ENCODE measurements at regions not wholly inside any gene's neighbourhood (a gene's known extent, or its start where the extent isn't known, plus 50 kb on each side); places are given as distances from the start of the nearest gene placed in this dataset.

GRCh38 chr4:45539142-45539814 is 584.6 kb downstream of the GABRG1 start:
- Histone ChIP-seq H3K27me3 (ENCODE audit: control insufficient read depth in 2 of 2, insufficient read depth in 2 of 2, low read length in 2 of 2) (no peaks in the 10 kb centered on the region), H3K27ac (ENCODE audit: low read depth in 2 of 2, low read length in 2 of 2) (no peak overlapping the region)

DNA sequence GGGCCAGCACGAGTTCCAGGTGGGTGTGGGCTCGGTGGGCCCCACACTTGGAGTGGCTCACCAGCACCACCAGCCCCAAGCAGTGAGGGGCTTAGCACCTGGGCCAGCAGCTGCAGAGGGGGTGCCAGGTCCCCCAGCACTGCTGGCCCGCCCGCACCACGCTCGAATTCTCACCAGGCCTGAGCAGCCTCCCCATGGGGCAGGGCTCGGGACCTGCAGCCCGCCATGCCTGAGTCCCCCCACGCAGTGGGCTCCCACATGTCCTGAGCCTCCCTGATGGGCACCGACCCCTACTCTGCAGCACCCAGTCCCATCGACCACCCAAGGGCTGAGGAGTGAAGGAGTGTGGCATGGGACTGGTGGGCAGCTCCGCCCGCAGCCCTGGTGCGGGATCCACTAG is 593.4 kb downstream of the GABRG1 start:
- Histone ChIP-seq H3K4me3 (ENCODE audit: low read length in 2 of 2) (no peak overlapping the region), H3K9ac (ENCODE audit: low read depth in 1 of 2, low read length in 2 of 2) (no peak overlapping the region), H3K27ac (ENCODE audit: low read depth in 2 of 2, low read length in 2 of 2) (no peak overlapping the region), H3K27me3 (ENCODE audit: control insufficient read depth in 2 of 2, insufficient read depth in 2 of 2, low read length in 2 of 2) (no peaks in the 10 kb centered on the region), H3K9me3 (ENCODE audit: control insufficient read depth in 2 of 2, low read length in 2 of 2) (no peaks in the 10 kb centered on the region), H3K4me1 (ENCODE audit: control insufficient read depth in 2 of 2, insufficient read depth in 2 of 2, low read length in 2 of 2) (no peaks in the 10 kb centered on the region), H3K36me3 (ENCODE audit: control insufficient read depth in 2 of 2, insufficient read depth in 2 of 2, low read length in 2 of 2) (no peaks in the 10 kb centered on the region)

More at GRCh38 chr4:45539142-45539814, 584.6 kb downstream of the GABRG1 start:
- Histone ChIP-seq H3K4me1 (ENCODE audit: control insufficient read depth in 2 of 2, insufficient read depth in 2 of 2, low read length in 2 of 2) (no peaks in the 10 kb centered on the region), H3K36me3 (ENCODE audit: control insufficient read depth in 2 of 2, insufficient read depth in 2 of 2, low read length in 2 of 2) (no peaks in the 10 kb centered on the region), H3K4me3 (ENCODE audit: low read length in 2 of 2) (no peak overlapping the region), H3K9me3 (ENCODE audit: control insufficient read depth in 2 of 2, low read length in 2 of 2) (no peaks in the 10 kb centered on the region), H3K9ac (ENCODE audit: low read depth in 1 of 2, low read length in 2 of 2) (no peak overlapping the region)

- no peaks in the 10 kb centered on the region for H3K9me3 ChIP-seq (ENCODE audit: control insufficient read depth in 2 of 2, low read length in 2 of 2)
- no peak overlapping the region for H3K9ac ChIP-seq (ENCODE audit: low read depth in 1 of 2, low read length in 2 of 2)
- H3K27me3 ChIP-seq (ENCODE audit: control insufficient read depth in 2 of 2, insufficient read depth in 2 of 2, low read length in 2 of 2) = no peaks in the 10 kb centered on the region
- H3K4me3 ChIP-seq (ENCODE audit: low read length in 2 of 2) = no peak overlapping the region
- no peak overlapping the region for H3K27ac ChIP-seq (ENCODE audit: low read depth in 2 of 2, low read length in 2 of 2)
- no peaks in the 10 kb centered on the region for H3K36me3 ChIP-seq (ENCODE audit: control insufficient read depth in 2 of 2, insufficient read depth in 2 of 2, low read length in 2 of 2)
- H3K4me1 ChIP-seq (ENCODE audit: control insufficient read depth in 2 of 2, insufficient read depth in 2 of 2, low read length in 2 of 2) = no peaks in the 10 kb centered on the region
These were observed 596.7 kb downstream of the GABRG1 start for GRCh38 chr4:45527160-45527559.

DNA sequence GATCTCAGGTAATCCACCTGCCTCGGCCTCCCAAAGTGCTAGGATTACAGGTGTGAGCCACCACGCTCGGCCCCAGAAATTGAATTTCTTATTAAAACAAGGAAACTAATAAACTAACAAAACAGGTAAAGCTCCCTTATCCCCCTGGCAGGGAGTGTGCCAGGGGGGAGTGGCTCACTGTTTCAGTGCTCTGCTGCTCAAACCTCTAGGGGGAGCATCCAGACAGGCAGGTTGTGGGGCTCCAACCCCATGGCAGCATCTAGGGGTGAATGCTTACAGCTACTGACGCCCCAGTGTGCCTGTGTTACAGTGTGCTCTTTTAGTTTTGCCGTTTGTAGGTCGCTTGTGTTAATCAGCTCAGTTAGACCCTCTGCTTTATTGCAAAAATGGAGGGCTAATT is 605.0 kb downstream of the GABRG1 start:
- Histone ChIP-seq H3K27ac (ENCODE audit: low read depth in 2 of 2, low read length in 2 of 2) (no peak overlapping the region), H3K27me3 (ENCODE audit: control insufficient read depth in 2 of 2, insufficient read depth in 2 of 2, low read length in 2 of 2) (no peaks in the 10 kb centered on the region), H3K9ac (ENCODE audit: low read depth in 1 of 2, low read length in 2 of 2) (no peak overlapping the region), H3K4me1 (ENCODE audit: control insufficient read depth in 2 of 2, insufficient read depth in 2 of 2, low read length in 2 of 2) (no peaks in the 10 kb centered on the region), H3K36me3 (ENCODE audit: control insufficient read depth in 2 of 2, insufficient read depth in 2 of 2, low read length in 2 of 2) (no peaks in the 10 kb centered on the region), H3K9me3 (ENCODE audit: control insufficient read depth in 2 of 2, low read length in 2 of 2) (no peaks in the 10 kb centered on the region), H3K4me3 (ENCODE audit: low read length in 2 of 2) (no peak overlapping the region)

DNA sequence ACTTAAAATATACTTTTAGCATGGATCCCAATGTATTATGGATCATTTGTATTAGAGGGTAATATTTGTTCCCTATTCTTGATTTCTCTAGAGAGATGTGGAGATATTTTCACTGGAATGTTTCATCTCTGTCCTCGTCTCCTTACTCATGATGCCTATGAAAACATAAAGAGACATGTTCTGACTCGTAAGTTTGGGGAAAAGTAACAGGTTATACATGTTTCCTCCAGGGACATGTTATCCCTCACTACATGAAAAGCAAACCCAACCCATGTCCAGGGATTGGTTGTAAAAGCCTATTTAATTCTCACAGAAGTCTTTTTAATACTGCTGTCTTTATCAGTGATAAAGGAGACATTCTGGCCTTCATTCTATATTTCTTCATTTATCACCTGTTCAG is 621.4 kb downstream of the GABRG1 start:
- Histone ChIP-seq H3K9me3 (ENCODE audit: control insufficient read depth in 2 of 2, low read length in 2 of 2) (no peaks in the 10 kb centered on the region), H3K36me3 (ENCODE audit: control insufficient read depth in 2 of 2, insufficient read depth in 2 of 2, low read length in 2 of 2) (no peaks in the 10 kb centered on the region), H3K4me3 (ENCODE audit: low read length in 2 of 2) (no peak overlapping the region), H3K27ac (ENCODE audit: low read depth in 2 of 2, low read length in 2 of 2) (no peak overlapping the region), H3K4me1 (ENCODE audit: control insufficient read depth in 2 of 2, insufficient read depth in 2 of 2, low read length in 2 of 2) (no peaks in the 10 kb centered on the region), H3K9ac (ENCODE audit: low read depth in 1 of 2, low read length in 2 of 2) (no peak overlapping the region), H3K27me3 (ENCODE audit: control insufficient read depth in 2 of 2, insufficient read depth in 2 of 2, low read length in 2 of 2) (no peaks in the 10 kb centered on the region)

GRCh38 chr4:45484740-45485139 is 639.1 kb downstream of the GABRG1 start:
- H3K27ac ChIP-seq (ENCODE audit: low read depth in 2 of 2, low read length in 2 of 2) = no peak overlapping the region
- no peaks in the 10 kb centered on the region for H3K9me3 ChIP-seq (ENCODE audit: control insufficient read depth in 2 of 2, low read length in 2 of 2)
- H3K36me3 ChIP-seq (ENCODE audit: control insufficient read depth in 2 of 2, insufficient read depth in 2 of 2, low read length in 2 of 2) = no peaks in the 10 kb centered on the region
- H3K4me1 ChIP-seq (ENCODE audit: control insufficient read depth in 2 of 2, insufficient read depth in 2 of 2, low read length in 2 of 2) = no peaks in the 10 kb centered on the region
- no peaks in the 10 kb centered on the region for H3K27me3 ChIP-seq (ENCODE audit: control insufficient read depth in 2 of 2, insufficient read depth in 2 of 2, low read length in 2 of 2)
- no peak overlapping the region for H3K9ac ChIP-seq (ENCODE audit: low read depth in 1 of 2, low read length in 2 of 2)
- H3K4me3 ChIP-seq (ENCODE audit: low read length in 2 of 2) = no peak overlapping the region

DNA sequence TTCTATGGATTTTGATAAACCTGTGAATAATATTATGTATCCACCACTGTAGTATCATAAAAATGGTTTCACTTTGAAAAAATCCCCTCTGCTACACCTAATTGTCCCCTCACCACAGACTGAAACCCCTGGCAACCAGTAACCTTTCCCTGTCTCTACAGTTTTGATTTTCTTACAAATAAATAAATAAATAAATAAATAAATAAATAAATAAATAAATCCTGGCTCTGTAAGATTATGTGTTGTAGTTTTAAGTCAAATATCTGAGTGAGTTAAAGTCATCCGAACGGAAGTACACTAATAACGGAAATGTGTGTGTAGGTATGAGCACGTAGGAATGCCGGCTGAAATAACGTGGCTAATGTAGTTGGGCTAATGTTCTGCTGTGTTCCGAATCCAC is 641.5 kb downstream of the GABRG1 start:
- Histone ChIP-seq H3K27ac (ENCODE audit: low read depth in 2 of 2, low read length in 2 of 2) (no peak overlapping the region), H3K4me1 (ENCODE audit: control insufficient read depth in 2 of 2, insufficient read depth in 2 of 2, low read length in 2 of 2) (no peaks in the 10 kb centered on the region), H3K9ac (ENCODE audit: low read depth in 1 of 2, low read length in 2 of 2) (no peak overlapping the region), H3K27me3 (ENCODE audit: control insufficient read depth in 2 of 2, insufficient read depth in 2 of 2, low read length in 2 of 2) (no peaks in the 10 kb centered on the region), H3K4me3 (ENCODE audit: low read length in 2 of 2) (no peak overlapping the region), H3K36me3 (ENCODE audit: control insufficient read depth in 2 of 2, insufficient read depth in 2 of 2, low read length in 2 of 2) (no peaks in the 10 kb centered on the region), H3K9me3 (ENCODE audit: control insufficient read depth in 2 of 2, low read length in 2 of 2) (no peaks in the 10 kb centered on the region)

GRCh38 chr4:45477311-45477733 is 646.5 kb downstream of the GABRG1 start:
- Histone ChIP-seq H3K27me3 (ENCODE audit: control insufficient read depth in 2 of 2, insufficient read depth in 2 of 2, low read length in 2 of 2) (no peaks in the 10 kb centered on the region), H3K27ac (ENCODE audit: low read depth in 2 of 2, low read length in 2 of 2) (no peak overlapping the region), H3K4me3 (ENCODE audit: low read length in 2 of 2) (no peak overlapping the region), H3K36me3 (ENCODE audit: control insufficient read depth in 2 of 2, insufficient read depth in 2 of 2, low read length in 2 of 2) (no peaks in the 10 kb centered on the region), H3K4me1 (ENCODE audit: control insufficient read depth in 2 of 2, insufficient read depth in 2 of 2, low read length in 2 of 2) (no peaks in the 10 kb centered on the region), H3K9ac (ENCODE audit: low read depth in 1 of 2, low read length in 2 of 2) (no peak overlapping the region), H3K9me3 (ENCODE audit: control insufficient read depth in 2 of 2, low read length in 2 of 2) (no peaks in the 10 kb centered on the region)

GRCh38 chr4:45475548-45475947 is 648.3 kb downstream of the GABRG1 start:
- no peaks in the 10 kb centered on the region for H3K9me3 ChIP-seq (ENCODE audit: control insufficient read depth in 2 of 2, low read length in 2 of 2)
- no peaks in the 10 kb centered on the region for H3K27me3 ChIP-seq (ENCODE audit: control insufficient read depth in 2 of 2, insufficient read depth in 2 of 2, low read length in 2 of 2)
- H3K4me1 ChIP-seq (ENCODE audit: control insufficient read depth in 2 of 2, insufficient read depth in 2 of 2, low read length in 2 of 2) = no peaks in the 10 kb centered on the region

DNA sequence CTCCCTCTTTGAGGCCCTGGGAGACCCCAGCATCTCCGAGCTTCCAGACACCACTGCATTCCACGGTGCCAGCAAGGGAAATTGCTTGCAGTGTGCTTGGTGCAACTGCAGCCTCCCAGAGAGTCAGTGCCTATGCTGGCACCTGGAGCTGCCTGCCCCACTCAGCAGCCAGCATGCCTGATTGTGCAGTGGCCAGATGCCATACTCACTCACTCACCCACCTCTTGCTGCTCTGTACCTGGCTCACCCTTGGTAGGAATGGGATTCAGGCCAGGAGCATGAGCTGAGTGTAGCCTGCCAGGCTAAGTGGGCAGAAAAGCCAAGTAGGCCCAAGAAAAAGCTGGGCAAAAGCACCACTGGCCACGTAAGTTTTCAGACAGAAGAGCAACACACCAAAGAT is 651.4 kb downstream of the GABRG1 start:
- H3K27ac ChIP-seq (ENCODE audit: low read depth in 2 of 2, low read length in 2 of 2) = no peak overlapping the region
- no peaks in the 10 kb centered on the region for H3K27me3 ChIP-seq (ENCODE audit: control insufficient read depth in 2 of 2, insufficient read depth in 2 of 2, low read length in 2 of 2)
- no peak overlapping the region for H3K4me3 ChIP-seq (ENCODE audit: low read length in 2 of 2)
- no peaks in the 10 kb centered on the region for H3K36me3 ChIP-seq (ENCODE audit: control insufficient read depth in 2 of 2, insufficient read depth in 2 of 2, low read length in 2 of 2)
- no peaks in the 10 kb centered on the region for H3K4me1 ChIP-seq (ENCODE audit: control insufficient read depth in 2 of 2, insufficient read depth in 2 of 2, low read length in 2 of 2)
- H3K9ac ChIP-seq (ENCODE audit: low read depth in 1 of 2, low read length in 2 of 2) = no peak overlapping the region
- no peaks in the 10 kb centered on the region for H3K9me3 ChIP-seq (ENCODE audit: control insufficient read depth in 2 of 2, low read length in 2 of 2)

More at GRCh38 chr4:45475548-45475947, 648.3 kb downstream of the GABRG1 start:
- H3K4me3 ChIP-seq (ENCODE audit: low read length in 2 of 2) = no peak overlapping the region
- H3K27ac ChIP-seq (ENCODE audit: low read depth in 2 of 2, low read length in 2 of 2) = no peak overlapping the region
- H3K9ac ChIP-seq (ENCODE audit: low read depth in 1 of 2, low read length in 2 of 2) = no peak overlapping the region
- no peaks in the 10 kb centered on the region for H3K36me3 ChIP-seq (ENCODE audit: control insufficient read depth in 2 of 2, insufficient read depth in 2 of 2, low read length in 2 of 2)

- Histone ChIP-seq H3K9ac (ENCODE audit: low read depth in 1 of 2, low read length in 2 of 2) (no peak overlapping the region), H3K4me1 (ENCODE audit: control insufficient read depth in 2 of 2, insufficient read depth in 2 of 2, low read length in 2 of 2) (no peaks in the 10 kb centered on the region)
These were observed 652.5 kb downstream of the GABRG1 start for GRCh38 chr4:45471335-45471734.

More at GRCh38 chr4:45471335-45471734, 652.5 kb downstream of the GABRG1 start:
- H3K4me3 ChIP-seq (ENCODE audit: low read length in 2 of 2) = no peak overlapping the region
- H3K9me3 ChIP-seq (ENCODE audit: control insufficient read depth in 2 of 2, low read length in 2 of 2) = no peaks in the 10 kb centered on the region
- no peak overlapping the region for H3K27ac ChIP-seq (ENCODE audit: low read depth in 2 of 2, low read length in 2 of 2)
- no peaks in the 10 kb centered on the region for H3K27me3 ChIP-seq (ENCODE audit: control insufficient read depth in 2 of 2, insufficient read depth in 2 of 2, low read length in 2 of 2)
- no peaks in the 10 kb centered on the region for H3K36me3 ChIP-seq (ENCODE audit: control insufficient read depth in 2 of 2, insufficient read depth in 2 of 2, low read length in 2 of 2)

Data from mucosa of rectum (tissue), 2 donors.